MM.1S (cell line): ENCODE measurements at regions not wholly inside any gene's neighbourhood (a gene's known extent, or its start where the extent isn't known, plus 50 kb on each side); places are given as distances from the start of the nearest gene placed in this dataset.

Experiments used
- DNase-seq: peaks from one replicate; pipeline ENCODE4 v3.0.0-alpha.2; 2015
- H2AFZ ChIP-seq: fragments of 300-600 bp; sonication (generic); 2 replicates; pipeline ENCODE4 v1.6.0; 2016; ENCODE audit warnings: antibody characterized with exemption, low read length
- H3F3A ChIP-seq: fragments of 300-600 bp; sonication (generic); 2 replicates; pipeline ENCODE4 v1.6.1; 2016; ENCODE audit warnings: mild to moderate bottlenecking, antibody characterized with exemption, low read length, moderate library complexity, mixed read lengths; ENCODE audit not compliant: insufficient read depth
- H3K27ac ChIP-seq: fragments of 300-600 bp; sonication (generic); 2 replicates; pipeline ENCODE4 v1.5.1; 2016; ENCODE audit warnings: mild to moderate bottlenecking, low read length
- H3K27me3 ChIP-seq: fragments of 300-600 bp; sonication (generic); replicated peaks from 2 replicates; pipeline ENCODE4 v1.6.0; 2016; ENCODE audit warnings: low read length; ENCODE audit not compliant: insufficient read depth
- H3K36me3 ChIP-seq: fragments of 300-600 bp; sonication (generic); replicated peaks from 2 replicates; pipeline ENCODE4 v1.6.1; 2016; ENCODE audit warnings: mild to moderate bottlenecking, low read length, mixed read lengths; ENCODE audit not compliant: insufficient read depth
- H3K4me1 ChIP-seq: fragments of 300-600 bp; sonication (generic); 2 replicates; pipeline ENCODE4 v1.6.1; 2016; ENCODE audit warnings: low read length, mixed read lengths
- H3K4me2 ChIP-seq: fragments of 300-600 bp; sonication (generic); 2 replicates; pipeline ENCODE4 v1.6.0; 2016; ENCODE audit warnings: low read depth, low read length
- H3K4me3 ChIP-seq: fragments of 300-600 bp; sonication (generic); 2 replicates; pipeline ENCODE4 v1.5.1; 2016; ENCODE audit warnings: low read length, mixed read lengths
- H3K79me2 ChIP-seq: fragments of 300-600 bp; sonication (generic); 2 replicates; pipeline ENCODE4 v1.6.1; 2016; ENCODE audit warnings: mixed run types, low read length, mixed read lengths
- H3K9ac ChIP-seq: fragments of 300-600 bp; sonication (generic); 2 replicates; pipeline ENCODE4 v1.6.1; 2016; ENCODE audit warnings: low read length, mixed read lengths
- H3K9me2 ChIP-seq: fragments of 300-600 bp; sonication (generic); replicated peaks from 2 replicates; pipeline ENCODE4 v1.6.1; 2016; ENCODE audit warnings: mild to moderate bottlenecking, low read length, mixed read lengths; ENCODE audit not compliant: insufficient read depth
- H3K9me3 ChIP-seq: fragments of 300-600 bp; sonication (generic); replicated peaks from 2 replicates; pipeline ENCODE4 v1.6.1; 2016; ENCODE audit warnings: mild to moderate bottlenecking, low read length, mixed read lengths; ENCODE audit not compliant: insufficient read depth
- H4K20me1 ChIP-seq: fragments of 300-600 bp; sonication (generic); 2 replicates; pipeline ENCODE4 v1.6.1; 2016; ENCODE audit warnings: mild to moderate bottlenecking, low read length, moderate library complexity, mixed read lengths; ENCODE audit not compliant: insufficient read depth
- CTCF ChIP-seq: fragments of 300-600 bp; sonication (generic); IDR thresholded peaks from 2 replicates; pipeline ENCODE4 v1.5.1; 2016; ENCODE audit warnings: antibody characterized with exemption, low read length, mixed read lengths
- EZH2 ChIP-seq: fragments of 300-600 bp; sonication (generic); optimal IDR thresholded peaks from 2 replicates; pipeline ENCODE3; 2017; ENCODE audit warnings: low read depth, mild to moderate bottlenecking, antibody characterized with exemption, low read length, mixed read lengths
- EZH2phosphoT487 ChIP-seq: fragments of 300-600 bp; sonication (generic); IDR thresholded peaks from 2 replicates; pipeline ENCODE4 v1.6.1; 2018; ENCODE audit warnings: antibody characterized with exemption, low read length

GRCh38 chr6:153216789-153217188, 85.7 kb upstream of the RGS17 start:
- H3F3A ChIP-seq = no peaks in the 10 kb centered on the region
- no peak for DNase-seq
- H3K9me2 ChIP-seq = no peaks in the 10 kb centered on the region
- H3K4me3 ChIP-seq = no peak overlapping the region
- no peaks in the 10 kb centered on the region for H3K79me2 ChIP-seq
- no peaks in the 10 kb centered on the region for H3K9me3 ChIP-seq
- no peak overlapping the region for H3K27ac ChIP-seq
- H3K27me3 ChIP-seq = no peaks in the 10 kb centered on the region
- H3K4me1 ChIP-seq = no peaks in the 10 kb centered on the region
- H3K36me3 ChIP-seq = no peaks in the 10 kb centered on the region
- H4K20me1 ChIP-seq = no peaks in the 10 kb centered on the region
- TF ChIP-seq CTCF (no peak), EZH2 (no peak), EZH2phosphoT487 (no peak)
- no peak overlapping the region for H3K4me2 ChIP-seq
- H2AFZ ChIP-seq = no peak overlapping the region
- no peak overlapping the region for H3K9ac ChIP-seq

DNA sequence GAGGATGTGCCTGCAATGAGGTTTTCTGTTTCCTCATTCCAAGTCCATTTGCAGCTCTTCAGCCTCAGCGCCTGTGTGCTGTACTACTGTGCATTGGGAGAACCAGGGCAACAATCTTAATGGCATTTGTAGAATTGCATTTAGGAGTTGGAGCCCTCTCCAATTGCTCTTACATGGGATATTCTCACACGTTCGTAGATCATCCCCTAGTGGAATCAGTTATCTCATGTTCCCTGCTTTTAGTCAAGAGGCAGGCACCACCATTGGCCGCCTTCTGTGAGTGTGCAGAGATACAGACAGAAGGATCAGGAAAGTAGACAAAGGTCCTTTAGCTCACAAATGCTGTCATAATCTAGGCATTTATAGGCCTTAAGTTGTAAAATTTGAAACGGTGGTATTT, 84.2 kb upstream of the RGS17 start:
- Histone ChIP-seq H3F3A (no peaks in the 10 kb centered on the region), H2AFZ (no peak overlapping the region), H3K36me3 (no peaks in the 10 kb centered on the region), H3K27ac (no peak overlapping the region), H3K27me3 (no peaks in the 10 kb centered on the region), H3K4me3 (no peak overlapping the region), H3K79me2 (no peaks in the 10 kb centered on the region), H3K9me3 (no peaks in the 10 kb centered on the region), H3K9ac (no peak overlapping the region), H3K4me1 (0 out of 2 replicates have a peak, but pooled peaks cover 4% of the 10 kb centered on the region), H4K20me1 (no peaks in the 10 kb centered on the region), H3K9me2 (no peaks in the 10 kb centered on the region), H3K4me2 (no peak overlapping the region)
- no peak for DNase-seq
- TF ChIP-seq EZH2 (no peak), CTCF (no peak), EZH2phosphoT487 (no peak)

DNA sequence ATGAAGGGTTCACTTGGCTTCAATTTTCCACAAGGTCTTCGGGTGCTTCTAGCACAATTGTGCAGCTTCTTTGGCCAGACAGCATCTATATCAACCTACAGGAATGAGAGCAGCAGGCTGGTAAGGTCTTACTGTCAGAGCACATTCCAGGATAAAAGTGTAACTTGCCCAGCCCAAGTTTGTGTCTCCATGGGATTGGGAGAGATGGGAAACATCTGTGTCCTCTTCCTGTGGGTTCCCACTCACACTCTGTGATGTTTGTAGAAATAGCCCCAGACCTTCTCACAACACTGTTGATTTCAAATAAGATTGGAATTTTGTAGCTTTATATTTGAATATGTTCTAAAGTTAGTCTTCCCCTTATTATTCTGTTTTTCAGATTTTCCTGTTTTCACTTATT, 83.4 kb upstream of the RGS17 start:
- Histone ChIP-seq H3K79me2 (no peaks in the 10 kb centered on the region), H3K4me3 (no peak overlapping the region), H3K4me2 (no peak overlapping the region), H3F3A (no peaks in the 10 kb centered on the region), H3K9ac (no peak overlapping the region), H3K9me2 (no peaks in the 10 kb centered on the region), H2AFZ (no peak overlapping the region), H3K27me3 (no peaks in the 10 kb centered on the region), H3K27ac (no peak overlapping the region), H3K4me1 (0 out of 2 replicates have a peak, but pooled peaks cover 4% of the 10 kb centered on the region), H3K9me3 (no peaks in the 10 kb centered on the region), H4K20me1 (no peaks in the 10 kb centered on the region), H3K36me3 (no peaks in the 10 kb centered on the region)
- TF ChIP-seq EZH2phosphoT487 = no peak
- TF ChIP-seq CTCF = no peak
- TF ChIP-seq EZH2 = no peak
- no peak for DNase-seq
